CD4-positive, alpha-beta T cell treated with Interleukin-17A for 1 hour (primary cell): ENCODE measurements at regions not wholly inside any gene's neighbourhood (a gene's known extent, or its start where the extent isn't known, plus 50 kb on each side); places are given as distances from the start of the nearest gene placed in this dataset.
"Not testable (repeated sequence)": the region's sequence is repeated elsewhere in the genome, so short reads cannot be mapped to it uniquely, and the experiment has no call there.

ENCODE experiments used
- DNase-seq: peaks from one replicate; pipeline ENCODE4 v3.0.0-alpha.2; 2020

DNA sequence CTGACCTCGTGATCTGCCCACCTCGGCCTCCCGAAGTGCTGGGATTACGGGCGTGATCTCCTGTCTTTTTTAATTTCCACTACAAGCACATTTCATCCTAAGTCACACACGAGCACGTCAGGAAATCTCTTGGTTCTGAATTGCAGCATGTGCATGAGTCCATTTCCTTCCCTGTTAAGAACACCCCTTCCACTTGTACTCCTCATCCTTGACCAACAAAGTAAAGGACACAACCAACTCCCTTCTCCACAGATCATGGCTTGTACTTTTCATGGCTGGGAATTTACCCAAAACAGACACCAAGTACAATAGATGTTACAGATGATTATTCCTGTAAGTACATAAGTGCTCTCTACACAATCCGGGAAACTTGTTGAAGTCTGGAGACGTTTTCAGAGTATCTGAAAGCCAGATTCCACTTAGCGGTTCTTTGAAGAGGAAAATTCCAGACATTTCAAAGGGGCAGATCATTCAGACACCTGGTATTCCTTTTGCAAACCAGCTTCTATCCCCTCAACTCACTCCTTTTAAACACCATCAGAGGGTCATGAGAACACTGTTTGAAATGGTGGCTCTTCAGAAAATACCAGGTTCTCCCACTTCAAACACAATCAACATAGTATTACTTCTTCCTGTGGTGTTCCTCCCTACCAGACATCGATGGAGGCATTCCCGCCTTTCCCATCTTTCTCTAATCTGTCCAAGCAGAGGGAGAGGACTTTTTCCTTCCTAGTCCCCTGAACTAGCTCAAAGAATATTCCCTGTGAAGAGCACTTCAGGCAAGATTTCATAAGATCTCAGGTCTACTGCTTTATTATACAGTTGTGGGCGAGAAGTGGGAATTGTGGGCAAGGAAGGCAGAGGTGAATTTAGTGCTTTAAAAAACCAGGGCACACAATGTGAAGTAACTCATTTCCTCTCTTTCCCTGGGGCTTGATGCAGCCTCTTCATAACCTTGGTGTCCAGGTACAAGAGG, 80.1 kb upstream of the TSC22D2 start:
- DNase-seq: no peak

DNA sequence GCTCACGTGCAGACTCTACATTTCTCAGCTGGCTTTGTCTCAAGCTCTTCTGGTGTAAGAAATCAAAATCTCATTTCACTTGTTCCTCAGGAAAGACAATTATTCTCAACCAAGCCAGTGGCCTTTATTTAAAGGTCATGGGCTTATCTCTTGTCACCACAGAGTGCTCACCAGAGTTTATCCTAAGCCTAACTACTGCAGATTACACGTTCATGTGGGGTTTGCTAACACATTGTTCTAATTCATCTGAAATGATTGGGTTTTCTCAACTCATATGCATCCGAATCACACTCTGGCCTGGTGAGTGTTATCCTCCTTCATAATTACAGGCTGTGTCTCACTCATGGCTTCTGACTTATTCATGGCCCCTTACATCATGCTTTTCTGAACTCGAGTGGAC, 83.3 kb upstream of the TSC22D2 start:
- DNase-seq: no peak

DNA sequence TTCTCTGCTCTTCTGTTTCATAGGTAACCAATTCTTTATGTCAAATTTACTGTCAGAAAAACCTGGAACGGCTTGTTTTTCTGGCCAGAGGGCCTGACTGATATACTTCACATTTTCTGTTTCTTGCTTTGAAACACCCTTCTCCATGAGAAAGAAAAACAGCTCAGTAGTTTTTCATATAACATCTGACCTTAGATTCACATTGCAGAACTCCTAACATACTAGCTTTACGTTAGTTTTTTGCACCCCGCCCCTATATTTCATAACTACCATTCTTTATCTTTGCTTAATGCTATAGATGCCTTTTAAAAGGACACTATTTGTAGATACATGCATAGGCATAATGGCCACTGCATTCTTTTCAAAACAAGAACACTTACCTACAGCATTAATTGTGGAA, 83.9 kb upstream of the TSC22D2 start:
- no peak for DNase-seq

DNA sequence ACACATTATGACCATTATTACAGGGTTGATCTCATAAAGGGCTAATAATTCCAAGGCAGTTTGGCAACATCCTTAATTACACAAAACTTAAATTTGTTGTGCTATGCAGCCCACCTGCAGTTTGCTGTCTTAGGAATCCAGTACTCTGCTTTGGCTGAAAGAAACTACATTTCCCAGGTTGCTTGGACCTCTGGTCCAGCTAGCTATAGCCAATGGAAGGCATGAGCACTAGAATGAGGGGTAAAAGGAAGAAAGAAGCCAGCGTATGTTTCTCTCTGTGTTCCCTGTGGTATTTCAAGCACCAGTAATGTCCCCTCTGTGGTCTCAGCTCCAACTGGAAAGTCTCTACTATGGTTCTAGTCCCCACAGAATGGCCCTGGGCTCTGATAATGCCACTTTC, 84.3 kb upstream of the TSC22D2 start:
- DNase-seq: no peak

DNA sequence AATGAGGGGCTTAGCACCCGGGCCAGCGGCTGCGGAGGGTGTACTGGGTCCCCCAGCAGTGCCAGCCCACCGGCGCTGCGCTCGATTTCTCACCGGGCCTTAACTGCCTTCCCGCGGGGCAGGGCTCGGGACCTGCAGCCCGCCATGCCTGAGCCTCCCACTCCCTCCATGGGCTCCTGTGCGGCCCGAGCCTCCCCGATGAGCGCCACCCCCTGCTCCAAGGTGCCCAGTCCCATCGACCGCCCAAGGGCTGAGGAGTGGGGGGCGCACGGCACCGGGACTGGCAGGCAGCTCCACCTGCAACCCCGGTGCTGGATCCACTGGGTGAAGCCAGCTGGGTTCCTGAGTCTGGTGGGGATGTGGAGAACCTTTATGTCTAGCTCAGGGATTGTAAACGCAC, 85.0 kb upstream of the TSC22D2 start:
- DNase-seq: not testable (repeated sequence)

DNA sequence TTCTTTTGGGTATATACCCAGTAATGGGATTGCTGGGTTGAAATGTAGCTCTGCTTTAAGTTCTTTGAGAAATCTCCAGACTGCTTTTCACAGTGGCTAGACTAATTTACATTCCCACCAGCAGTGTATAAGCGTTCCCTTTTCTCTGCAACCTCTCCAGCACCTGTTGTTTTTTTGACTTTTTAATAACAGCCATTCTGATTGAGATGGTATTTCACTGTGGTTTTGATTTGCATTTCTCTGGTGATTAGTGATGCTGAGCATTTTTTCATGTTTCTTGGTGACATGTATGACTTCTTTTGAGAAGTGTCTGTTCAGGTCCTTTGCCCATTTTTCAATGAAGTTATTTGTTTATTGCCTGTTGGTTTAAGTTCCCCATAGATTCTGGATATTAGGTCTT, 87.1 kb upstream of the TSC22D2 start:
- DNase-seq: not testable (repeated sequence)

DNA sequence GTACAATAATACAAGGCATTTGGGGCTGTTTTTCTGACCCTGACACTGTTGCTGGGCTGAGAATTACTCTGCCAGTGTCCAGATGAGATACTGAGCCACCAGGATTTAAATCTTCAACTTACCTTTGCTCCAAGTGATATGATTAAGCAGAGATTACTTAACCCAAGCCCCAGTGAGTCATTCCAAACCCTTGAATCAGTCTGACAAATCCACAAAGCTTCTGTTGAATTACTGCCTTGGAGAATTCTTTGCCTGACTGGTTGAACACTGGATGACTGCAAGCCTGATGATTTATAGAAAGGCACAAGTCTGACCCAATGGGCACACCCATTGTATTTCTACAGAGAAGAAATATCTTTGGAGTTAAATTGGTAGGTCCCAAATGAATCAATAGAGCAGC, 88.2 kb upstream of the TSC22D2 start:
- DNase-seq: no peak

DNA sequence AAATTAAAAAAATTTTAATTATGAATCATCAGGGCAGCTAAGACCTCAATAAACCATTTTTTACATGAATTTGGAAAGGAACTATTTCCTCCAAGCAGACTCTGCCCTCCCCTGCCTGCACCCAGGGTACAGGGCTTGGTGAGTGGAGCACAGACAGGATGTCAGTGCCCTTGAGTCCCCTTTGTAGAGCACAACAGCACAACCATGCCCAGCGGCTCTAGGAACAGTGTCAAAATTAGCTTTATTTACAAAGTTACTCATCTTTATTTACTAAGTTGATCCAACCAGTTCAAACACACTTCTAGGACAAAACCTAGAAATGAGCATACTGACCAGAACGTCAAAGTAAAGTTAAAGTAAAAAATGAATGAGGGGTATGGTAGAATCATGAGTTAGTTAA, 90.6 kb upstream of the TSC22D2 start:
- DNase-seq: no peak

DNA sequence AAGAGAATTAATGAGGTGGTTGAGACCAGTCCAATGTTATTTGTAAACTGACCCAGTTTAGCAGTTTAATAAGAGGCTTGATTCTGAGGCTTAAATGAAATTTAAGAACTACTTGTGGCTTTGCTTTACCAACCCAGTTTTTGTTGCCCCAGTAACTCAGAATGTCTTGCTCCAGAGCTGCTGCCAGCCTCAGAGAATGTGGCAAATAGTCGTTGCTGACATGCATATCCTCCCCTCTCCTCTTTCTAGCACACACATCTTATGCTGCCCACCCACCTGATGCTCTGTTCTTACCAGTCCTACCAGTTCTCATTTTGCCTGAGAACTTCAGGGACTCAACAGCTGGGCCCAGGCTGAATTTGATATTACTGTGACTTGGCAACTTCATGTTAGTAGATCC, 92.4 kb upstream of the TSC22D2 start:
- DNase-seq: no peak

DNA sequence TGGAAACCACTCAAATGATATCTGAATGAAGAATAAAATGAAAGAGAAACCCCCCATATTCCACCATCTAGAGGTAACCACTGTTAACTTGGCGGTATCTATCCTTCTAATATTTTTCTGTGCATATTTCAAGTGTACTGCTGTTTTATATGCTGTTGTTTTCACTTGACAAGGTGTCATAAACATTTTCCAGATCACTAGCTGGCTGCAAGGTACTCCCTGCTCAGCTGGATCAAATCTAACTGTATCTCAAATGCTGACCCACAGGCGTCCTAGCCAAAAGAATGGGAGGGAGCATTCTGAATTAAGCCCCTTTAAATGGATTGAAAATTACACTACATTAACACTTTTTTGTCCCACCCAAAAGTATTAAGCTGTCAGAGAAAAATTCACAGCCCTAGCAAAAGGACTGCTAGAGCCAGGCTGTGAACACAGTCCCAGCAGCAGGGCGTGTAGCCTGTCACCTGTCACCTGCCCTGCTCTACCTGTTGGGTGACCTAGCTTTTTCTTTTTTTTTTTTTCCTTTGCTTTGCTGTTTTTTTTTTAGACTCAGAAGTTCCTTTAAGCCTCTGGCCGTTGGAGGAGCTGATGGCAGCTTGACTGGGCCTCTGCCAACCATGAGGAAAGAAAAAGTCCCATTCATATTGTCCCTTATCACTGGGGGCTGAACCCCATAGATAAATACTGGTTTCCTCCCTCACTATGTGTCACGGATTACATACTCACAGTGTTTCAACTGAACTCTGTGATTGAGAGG, 93.7 kb upstream of the TSC22D2 start:
- DNase-seq: no peak

DNA sequence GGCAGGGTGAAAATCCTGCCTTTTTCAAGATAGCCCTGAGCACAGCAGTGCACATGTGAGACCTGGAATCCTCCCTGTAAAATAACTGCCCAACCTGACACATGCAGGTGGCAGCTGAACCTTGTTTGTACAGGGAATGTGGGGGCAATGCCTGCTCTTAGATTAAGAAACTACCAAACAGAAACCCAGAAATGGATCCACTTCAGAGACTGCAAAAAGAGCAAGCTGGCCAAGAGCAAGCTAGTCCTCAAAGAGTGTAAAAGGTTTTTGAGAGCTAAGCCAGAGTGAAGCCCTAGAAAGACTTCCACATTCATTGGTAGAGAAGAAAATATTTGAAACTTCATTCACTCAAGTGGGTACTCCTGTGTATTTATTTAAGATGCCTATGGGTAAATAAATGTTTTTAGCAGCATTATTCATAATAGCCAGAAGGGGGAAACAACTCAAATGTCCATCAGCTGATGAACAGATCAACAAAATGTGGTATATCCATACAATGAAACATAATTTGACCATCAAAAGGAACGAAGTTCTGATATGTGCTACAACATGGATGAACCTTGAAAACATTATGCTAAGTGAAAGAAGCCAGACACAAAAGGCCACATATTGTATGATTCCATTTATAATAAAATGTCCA, 96.0 kb upstream of the TSC22D2 start:
- DNase-seq: no peak

DNA sequence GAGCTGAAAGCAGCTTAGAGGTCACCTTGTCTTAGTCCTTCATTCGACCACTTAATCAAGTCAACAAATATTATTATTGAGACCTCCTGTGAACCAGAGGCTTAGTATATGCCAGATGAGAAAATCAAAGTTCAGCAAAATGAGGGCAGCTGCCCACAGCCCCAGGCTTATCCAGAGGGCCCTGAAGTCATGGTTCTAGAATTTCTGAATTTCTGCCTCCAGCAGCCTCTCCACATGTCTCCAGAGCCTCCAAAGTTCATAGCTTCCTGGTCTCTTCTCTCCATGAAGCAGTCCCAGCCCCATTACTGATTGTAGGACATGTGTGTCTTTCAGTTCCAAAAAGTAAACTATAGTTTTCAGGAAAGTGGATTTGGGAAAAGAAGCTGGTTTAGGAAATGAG, 96.9 kb upstream of the TSC22D2 start:
- no peak for DNase-seq

DNA sequence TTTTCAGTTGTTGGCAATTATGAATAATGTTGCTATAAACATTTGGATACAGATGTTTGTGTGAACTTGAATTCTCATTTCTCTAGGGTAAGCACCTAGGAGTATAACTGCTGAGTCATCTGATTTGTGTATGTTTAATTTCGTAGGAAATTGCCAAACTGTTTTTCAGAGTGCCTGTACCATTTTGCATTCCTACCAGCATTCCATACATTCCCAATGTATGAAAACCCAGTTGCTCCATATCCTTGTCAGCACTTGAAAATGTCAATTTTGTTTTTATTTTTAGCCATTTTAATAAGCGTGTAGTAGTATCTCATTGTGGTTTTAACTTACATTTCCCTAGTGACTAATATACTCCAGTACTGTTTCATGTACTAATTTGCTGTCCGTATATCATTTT, 98.5 kb upstream of the TSC22D2 start:
- DNase-seq: no peak

DNA sequence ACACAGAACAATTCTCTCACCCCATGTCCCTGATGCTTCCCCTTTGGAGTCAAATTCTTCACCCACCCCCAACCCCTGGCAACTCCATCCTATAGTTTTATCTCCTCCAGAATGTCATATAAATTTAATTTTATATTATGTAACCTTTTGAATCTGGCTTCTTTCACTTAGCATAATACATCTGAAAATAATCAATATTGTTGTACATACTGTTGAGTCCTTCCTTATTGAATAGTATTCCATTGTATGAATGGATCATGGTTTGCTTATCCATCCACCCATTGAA, 98.9 kb upstream of the TSC22D2 start:
- DNase-seq: no peak

DNA sequence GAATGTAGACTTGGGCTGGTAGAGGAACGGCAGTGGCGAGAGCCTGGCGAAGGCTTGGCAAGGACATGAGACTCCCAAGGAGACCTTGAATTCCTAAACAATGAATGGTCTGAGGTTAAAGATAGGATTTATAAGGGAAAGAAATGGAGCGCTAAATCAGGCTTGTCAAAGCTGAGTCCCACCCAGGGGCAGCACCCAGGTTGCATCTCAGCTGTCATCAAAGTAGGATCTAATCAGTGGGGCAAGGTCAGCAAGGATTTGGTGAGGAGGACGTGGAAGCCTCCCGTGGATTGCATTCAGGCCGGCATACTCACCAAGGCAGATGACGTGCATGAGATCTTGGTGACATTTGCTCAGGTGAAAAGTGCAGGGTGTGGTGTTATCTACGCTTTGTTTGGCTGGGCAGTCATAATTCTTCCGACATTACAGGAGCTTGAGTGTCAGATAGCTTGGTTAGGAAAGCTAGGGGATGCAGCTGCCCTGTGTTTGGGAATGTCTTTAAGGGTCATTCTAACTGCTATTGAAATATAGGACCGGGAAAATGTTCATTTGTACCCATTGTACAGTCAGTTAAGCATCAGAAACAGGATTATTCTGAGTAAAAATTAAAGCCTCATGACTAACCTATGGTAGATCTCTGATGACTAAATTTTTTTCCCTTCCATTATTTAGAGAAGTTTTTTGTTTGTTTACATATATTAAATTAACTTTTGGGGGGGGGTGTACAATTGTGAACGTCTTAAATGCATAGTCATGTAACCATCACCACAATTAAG, 99.4 kb upstream of the TSC22D2 start:
- no peak for DNase-seq

DNA sequence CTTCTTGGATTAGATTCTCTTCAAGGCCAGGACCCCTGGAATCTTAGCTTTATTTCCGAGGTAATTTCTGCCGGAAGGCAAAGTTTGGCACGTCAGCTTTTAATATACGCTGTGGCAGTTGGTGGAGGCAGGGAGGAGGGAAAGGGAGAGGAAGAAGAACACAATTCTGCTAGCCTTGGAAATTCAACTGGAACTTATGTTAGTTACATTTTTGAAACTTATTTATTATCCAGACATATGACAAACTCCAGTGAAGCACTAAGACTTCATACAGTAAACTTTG, 100.1 kb upstream of the TSC22D2 start:
- DNase-seq: no peak

DNA sequence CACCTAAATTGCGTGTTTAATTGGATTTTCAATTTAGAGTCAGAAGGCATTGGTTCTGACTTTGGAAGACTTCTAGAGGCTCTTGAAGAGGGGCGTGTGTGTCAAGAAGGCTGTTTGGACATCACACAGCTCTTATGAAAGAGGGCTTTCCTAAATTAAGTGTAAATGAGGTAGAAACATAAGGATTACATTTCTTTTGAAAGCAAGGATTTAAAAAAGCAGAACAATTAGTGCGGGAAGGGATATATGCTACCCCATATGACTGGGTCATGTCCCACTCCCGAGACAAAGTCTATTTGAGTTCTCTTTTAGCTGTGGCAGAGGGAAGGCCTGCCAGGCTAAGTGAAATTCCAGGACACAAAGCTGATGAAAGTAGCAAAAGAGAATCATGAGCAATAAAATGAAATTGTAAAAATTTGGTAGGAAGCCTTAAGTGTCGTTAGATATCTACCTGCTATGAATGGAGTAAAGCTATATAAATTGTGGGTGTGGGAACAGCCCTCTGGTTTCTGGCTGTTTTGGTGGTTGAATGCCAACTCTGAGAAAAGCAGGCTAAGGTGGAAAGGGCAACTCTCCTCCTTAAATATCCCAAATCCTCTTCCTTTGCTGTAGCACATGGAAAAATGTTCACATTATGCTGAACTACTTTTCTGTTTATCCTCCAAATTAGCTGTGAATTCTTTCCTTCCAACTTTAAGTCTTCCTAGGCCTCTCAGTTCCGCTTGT, 100.6 kb upstream of the TSC22D2 start:
- no peak for DNase-seq

DNA sequence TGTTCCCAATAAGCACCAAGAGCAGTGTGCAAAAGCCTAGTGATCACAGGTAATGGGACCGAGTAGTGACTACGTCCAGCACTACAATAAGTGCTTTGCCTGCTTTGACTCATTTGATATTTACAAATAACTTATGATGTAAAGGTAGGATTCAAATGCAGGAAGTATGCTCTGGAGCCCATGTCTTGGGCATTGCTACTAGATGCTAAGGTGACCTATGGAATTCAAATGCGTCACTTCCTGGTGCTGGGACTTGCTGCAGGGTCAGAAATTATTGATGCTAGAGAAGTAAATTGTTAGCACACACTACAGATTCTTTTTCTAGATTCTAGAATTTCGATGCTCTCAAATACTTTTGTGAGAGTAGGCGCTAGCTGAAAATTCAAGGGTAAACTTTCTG, 101.2 kb upstream of the TSC22D2 start:
- no peak for DNase-seq

DNA sequence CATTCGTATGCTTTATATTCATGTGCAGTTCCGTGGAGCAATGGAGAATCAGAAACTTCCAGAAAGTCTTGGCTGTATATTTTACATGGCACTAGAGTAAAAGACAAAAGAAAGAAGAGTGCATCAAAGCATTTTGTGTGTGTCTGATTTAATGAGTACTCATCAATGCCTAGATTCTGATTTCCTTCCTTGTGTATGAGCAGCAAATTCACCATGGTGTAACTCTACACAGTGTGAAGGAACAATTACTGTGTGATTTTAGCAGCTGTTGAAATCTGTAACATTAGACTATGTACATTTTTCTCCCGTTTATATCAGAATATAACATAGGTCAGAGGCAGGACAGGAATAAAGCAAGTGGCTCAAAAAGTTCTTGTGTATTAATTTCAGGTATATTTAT, 102.0 kb upstream of the TSC22D2 start:
- DNase-seq: no peak

DNA sequence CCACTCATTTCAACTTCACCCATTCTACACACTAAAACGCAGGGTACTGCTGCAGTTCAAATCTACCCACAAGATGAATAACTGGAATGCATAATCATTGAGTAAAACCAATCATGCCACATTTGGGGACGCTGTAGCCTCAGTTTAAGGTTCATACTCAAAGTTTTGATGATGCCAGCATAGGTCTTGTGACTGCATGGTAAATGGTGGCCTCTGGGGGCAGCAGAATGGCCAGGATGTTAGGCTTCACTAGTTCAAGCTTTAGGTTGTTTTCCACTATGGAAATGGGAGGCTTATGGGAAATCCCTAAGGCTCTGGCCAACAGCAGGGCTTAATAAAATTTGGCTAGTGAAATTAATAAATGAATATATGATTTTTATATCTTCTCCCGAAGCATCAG, 104.3 kb upstream of the TSC22D2 start:
- DNase-seq: no peak

DNA sequence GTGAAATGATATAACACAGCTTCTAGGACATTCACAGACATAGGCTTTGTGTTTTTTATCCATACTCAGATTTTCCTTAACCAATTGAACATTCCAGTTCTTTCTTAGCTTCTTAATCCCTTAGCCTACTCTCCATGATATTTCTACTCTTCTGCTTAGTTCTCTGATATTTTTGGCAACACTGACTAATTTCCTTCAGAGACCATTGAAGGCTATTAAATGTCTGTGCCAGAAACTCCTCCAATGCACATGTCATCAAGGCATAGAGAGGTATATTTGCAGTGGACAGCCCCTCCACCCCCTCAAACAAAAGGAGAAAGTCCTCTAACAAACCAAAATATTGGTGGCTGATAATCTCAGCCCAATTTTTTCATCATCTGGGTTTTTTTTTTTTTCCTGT, 105.9 kb upstream of the TSC22D2 start:
- DNase-seq: no peak

DNA sequence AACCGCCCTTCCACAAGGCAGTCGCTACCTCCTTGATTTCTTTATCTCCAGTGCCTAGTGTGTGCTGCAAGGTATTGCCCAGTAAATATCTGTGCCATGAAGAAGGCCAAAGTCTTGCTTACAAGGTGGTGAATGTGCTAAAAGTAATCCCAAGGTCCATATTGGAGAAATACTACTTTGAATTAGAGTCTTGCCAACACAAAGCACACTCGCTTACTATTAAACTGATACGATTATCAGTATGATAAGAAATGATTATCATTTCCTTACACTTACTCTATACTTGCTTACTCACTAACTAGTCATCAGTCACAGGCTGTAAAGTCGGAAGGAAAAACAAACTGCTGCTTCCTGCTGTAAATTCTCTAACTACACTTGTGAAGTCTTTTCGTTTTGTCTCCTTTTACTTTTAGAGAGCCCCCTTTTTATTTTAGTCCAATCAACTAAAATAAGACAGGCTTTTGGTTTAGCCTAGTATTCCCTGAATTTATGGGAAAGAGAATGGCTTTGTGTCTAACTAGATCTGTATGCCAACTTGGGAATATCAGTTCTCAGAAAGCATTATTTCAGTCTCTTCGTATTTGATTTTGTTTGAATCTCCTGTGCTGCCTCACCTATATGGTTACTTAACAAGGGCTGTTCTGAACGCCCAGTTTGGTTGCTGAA, 107.1 kb upstream of the TSC22D2 start:
- DNase-seq: no peak
